Peyer's patch (tissue), 4 donors: ENCODE measurements at regions not wholly inside any gene's neighbourhood (a gene's known extent, or its start where the extent isn't known, plus 50 kb on each side); places are given as distances from the start of the nearest gene placed in this dataset.
"Not testable (repeated sequence)": the region's sequence is repeated elsewhere in the genome, so short reads cannot be mapped to it uniquely, and the experiment has no call there.

Source experiments
- DNase-seq, 3 donors: peaks; one replicate each; pipeline ENCODE4 v3.0.0-alpha.2; 2017 to 2019
- H3K27ac ChIP-seq, 4 donors: fragments of 200-600 bp; sonication (generic); one replicate each; pipeline ENCODE4 v1.5.1; 2016 to 2019
- H3K27me3 ChIP-seq, 2 donors: fragments of 200-600 bp; sonication (generic); one replicate each; pipeline ENCODE4 v1.5.1; 2019
- H3K36me3 ChIP-seq, 3 donors: fragments of 200-600 bp; sonication (generic); one replicate each; pipeline ENCODE4 v1.5.1; 2016 to 2019
- H3K4me1 ChIP-seq, 4 donors: fragments of 200-600 bp; sonication (generic); one replicate each; pipeline ENCODE4 v1.5.1; 2016 to 2019
- H3K4me3 ChIP-seq, 4 donors: fragments of 200-600 bp; sonication (generic); 1 replicate in 3 of 4; 2 replicates in 1 of 4; pipeline ENCODE4 v1.5.1; 2016 to 2019; ENCODE audit warnings: mild to moderate bottlenecking in 1 of 4
- H3K9me3 ChIP-seq, 4 donors: fragments of 200-600 bp; sonication (generic); one replicate each; pipeline ENCODE4 v1.5.1; 2016 to 2019; ENCODE audit warnings: mild to moderate bottlenecking in 1 of 4
- POLR2A ChIP-seq, 2 donors: fragments of 450-650 bp; IDR thresholded peaks; one replicate each; pipeline ENCODE4 v1.5.1; 2017; ENCODE audit warnings: antibody characterized with exemption in 2 of 2, mild to moderate bottlenecking in 2 of 2, moderate library complexity in 2 of 2
- TF ChIP-seq, protein P1 (sequence below), 6 experiments: fragments of 450-650 bp in 4 of 6; fragments of 200-600 bp in 2 of 6; sonication (generic) in 1 of 6; IDR thresholded peaks; one replicate each; pipeline ENCODE4 v1.5.1; 2017 to 2019; ENCODE audit warnings: antibody characterized with exemption in 6 of 6, mild to moderate bottlenecking in 3 of 6, moderate library complexity in 1 of 6

DNA sequence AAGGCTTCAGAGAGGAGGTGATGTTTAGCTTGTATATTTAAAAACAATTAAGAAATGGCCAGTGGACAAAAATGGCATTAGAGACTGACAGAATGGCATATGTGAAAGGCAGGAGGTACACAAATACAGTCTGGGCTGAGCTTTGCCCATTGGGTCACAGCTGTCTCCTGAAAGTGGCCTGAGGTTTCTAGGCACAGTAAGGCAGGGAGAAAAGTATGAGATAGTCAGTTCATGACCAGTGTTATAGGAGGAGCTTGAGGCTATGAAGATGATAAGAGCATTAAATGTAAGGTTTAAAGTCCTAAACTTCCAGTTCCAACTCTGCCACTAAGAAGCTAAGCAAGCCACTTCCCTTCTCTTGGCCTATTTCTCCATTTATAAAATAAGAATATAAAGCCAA is 111.2 kb upstream of the SETMAR start:
- no peaks in the 10 kb centered on the region for H3K36me3 ChIP-seq
- no peak overlapping the region for H3K4me3 ChIP-seq
- TF ChIP-seq, protein P1, sequence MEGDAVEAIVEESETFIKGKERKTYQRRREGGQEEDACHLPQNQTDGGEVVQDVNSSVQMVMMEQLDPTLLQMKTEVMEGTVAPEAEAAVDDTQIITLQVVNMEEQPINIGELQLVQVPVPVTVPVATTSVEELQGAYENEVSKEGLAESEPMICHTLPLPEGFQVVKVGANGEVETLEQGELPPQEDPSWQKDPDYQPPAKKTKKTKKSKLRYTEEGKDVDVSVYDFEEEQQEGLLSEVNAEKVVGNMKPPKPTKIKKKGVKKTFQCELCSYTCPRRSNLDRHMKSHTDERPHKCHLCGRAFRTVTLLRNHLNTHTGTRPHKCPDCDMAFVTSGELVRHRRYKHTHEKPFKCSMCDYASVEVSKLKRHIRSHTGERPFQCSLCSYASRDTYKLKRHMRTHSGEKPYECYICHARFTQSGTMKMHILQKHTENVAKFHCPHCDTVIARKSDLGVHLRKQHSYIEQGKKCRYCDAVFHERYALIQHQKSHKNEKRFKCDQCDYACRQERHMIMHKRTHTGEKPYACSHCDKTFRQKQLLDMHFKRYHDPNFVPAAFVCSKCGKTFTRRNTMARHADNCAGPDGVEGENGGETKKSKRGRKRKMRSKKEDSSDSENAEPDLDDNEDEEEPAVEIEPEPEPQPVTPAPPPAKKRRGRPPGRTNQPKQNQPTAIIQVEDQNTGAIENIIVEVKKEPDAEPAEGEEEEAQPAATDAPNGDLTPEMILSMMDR (IDR thresholded peaks at IDR 0.05): no peak
- TF ChIP-seq POLR2A (IDR thresholded peaks at IDR 0.05): no peak
- no peak for DNase-seq
- no peak overlapping the region for H3K27ac ChIP-seq
- H3K9me3 ChIP-seq: peaks cover 0 to 2% (median 0%) of the 10 kb centered on the region in 4 donors
- H3K4me1 ChIP-seq: no peaks in the 10 kb centered on the region
- no peaks in the 10 kb centered on the region for H3K27me3 ChIP-seq

DNA sequence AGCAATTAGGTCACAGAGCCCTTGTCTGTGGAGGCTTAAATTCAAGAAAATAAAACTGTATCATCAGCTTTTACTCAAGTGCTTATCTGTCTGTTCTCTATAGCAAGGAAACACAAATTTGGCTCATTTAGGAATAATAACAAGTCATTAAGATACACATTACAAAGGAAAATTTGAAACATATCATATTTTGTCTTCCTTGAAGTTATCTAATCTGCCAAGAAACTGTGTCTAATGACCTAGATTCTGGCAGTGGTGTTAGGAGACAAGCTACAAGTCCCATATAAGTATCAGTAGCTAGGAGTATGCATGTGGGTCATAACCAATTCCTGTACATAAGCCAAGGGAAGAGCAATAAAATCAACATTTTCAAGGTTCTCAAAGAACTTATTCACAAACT is 108.2 kb upstream of the SETMAR start:
- Histone ChIP-seq H3K27me3 (no peaks in the 10 kb centered on the region), H3K4me3 (no peak overlapping the region), H3K27ac (no peak overlapping the region), H3K4me1 (no peaks in the 10 kb centered on the region), H3K36me3 (no peaks in the 10 kb centered on the region), H3K9me3 (peaks cover 0 to 2% (median 0%) of the 10 kb centered on the region in 4 donors)
- TF ChIP-seq, protein P1 (IDR thresholded peaks at IDR 0.05): no peak
- no peak for TF ChIP-seq POLR2A (IDR thresholded peaks at IDR 0.05)
- no peak for DNase-seq

DNA sequence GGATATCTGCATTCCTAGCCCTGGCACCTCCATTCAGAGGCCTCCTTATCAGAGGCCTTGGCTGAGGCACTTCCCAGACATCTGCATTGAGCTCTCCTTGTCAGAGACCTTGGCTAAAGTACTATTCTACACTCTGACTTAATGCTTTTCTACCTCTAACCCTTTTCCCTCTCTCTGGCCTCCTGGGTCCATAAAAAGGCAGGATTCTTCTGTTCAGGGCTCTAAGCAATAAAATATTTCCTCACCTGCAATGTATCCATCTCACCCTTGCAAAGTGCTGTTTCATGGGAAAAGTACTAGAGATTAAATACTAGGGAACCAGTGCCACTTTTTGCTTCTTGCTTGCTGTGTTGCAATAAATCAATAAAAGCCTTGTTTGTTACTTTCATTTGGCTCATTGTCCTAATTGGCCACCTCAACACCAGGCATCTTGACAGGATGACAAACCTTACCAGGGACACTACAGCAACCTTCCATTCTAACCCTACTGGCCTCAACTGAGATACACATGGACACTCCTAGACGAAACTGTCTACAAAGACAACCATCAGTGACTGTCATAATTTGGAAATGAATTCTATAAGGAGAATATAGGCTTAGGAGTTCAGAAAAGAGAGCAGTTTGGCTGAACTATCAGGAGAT is 106.5 kb upstream of the SETMAR start:
- no peaks in the 10 kb centered on the region for H3K4me1 ChIP-seq
- TF ChIP-seq POLR2A (IDR thresholded peaks at IDR 0.05): no peak
- TF ChIP-seq, protein P1 (IDR thresholded peaks at IDR 0.05): no peak
- DNase-seq: no peak
- no peaks in the 10 kb centered on the region for H3K27me3 ChIP-seq
- peaks cover 0 to 2% (median 0%) of the 10 kb centered on the region in 4 donors for H3K9me3 ChIP-seq
- H3K27ac ChIP-seq: no peak overlapping the region
- no peaks in the 10 kb centered on the region for H3K36me3 ChIP-seq
- H3K4me3 ChIP-seq: no peak overlapping the region

DNA sequence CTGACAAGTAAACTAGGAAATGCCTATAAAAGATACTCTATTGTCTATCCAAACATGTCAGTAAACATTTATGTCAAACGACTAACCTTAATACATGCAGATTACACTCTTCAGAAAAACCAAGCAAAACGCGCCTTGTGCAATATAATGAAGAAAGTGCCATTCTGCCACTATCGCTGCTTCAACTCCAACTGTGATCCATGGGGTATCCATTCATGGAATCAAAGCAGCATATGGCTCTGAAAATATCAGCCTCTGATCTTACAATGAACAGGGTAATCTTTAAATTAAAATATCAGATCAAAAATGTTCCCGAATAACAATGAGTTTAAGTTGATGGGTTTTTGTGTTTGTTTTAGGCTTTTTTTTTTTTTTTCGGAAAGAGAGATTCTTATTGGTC is 105.5 kb upstream of the SETMAR start:
- no peaks in the 10 kb centered on the region for H3K27me3 ChIP-seq
- H3K4me1 ChIP-seq: no peaks in the 10 kb centered on the region
- no peaks in the 10 kb centered on the region for H3K36me3 ChIP-seq
- no peak for DNase-seq
- TF ChIP-seq, protein P1 (IDR thresholded peaks at IDR 0.05): no peak
- no peak for TF ChIP-seq POLR2A (IDR thresholded peaks at IDR 0.05)
- H3K27ac ChIP-seq: no peak overlapping the region
- no peaks in the 10 kb centered on the region for H3K9me3 ChIP-seq
- H3K4me3 ChIP-seq: no peak overlapping the region

DNA sequence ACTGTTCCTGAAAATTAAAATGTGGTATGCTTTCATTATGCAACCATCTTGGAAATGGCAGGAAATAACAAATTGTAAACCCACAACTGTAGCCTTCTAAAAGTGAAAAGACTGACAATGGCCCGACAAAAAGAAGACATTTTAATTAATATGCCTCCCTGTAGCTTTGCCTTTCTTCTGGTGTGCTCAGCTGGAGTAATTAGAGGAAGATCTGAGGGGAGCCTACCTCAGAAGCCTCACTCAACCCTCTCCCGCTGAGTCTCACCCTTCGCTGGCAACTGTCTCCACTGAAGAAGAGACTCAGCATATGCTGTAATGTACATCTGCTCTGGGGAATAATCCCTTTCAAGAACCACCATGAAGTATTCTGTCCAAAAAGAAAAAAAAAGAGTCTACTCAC is 104.7 kb upstream of the SETMAR start:
- H3K27me3 ChIP-seq: no peaks in the 10 kb centered on the region
- no peaks in the 10 kb centered on the region for H3K9me3 ChIP-seq
- DNase-seq: no peak
- H3K4me3 ChIP-seq: no peak overlapping the region
- TF ChIP-seq, protein P1 (IDR thresholded peaks at IDR 0.05): no peak
- TF ChIP-seq POLR2A (IDR thresholded peaks at IDR 0.05): no peak
- H3K4me1 ChIP-seq: no peaks in the 10 kb centered on the region
- no peak overlapping the region for H3K27ac ChIP-seq
- no peaks in the 10 kb centered on the region for H3K36me3 ChIP-seq

GRCh38 chr3:4204776-4205175 is 98.4 kb upstream of the SETMAR start:
- not testable (repeated sequence) for H3K27me3 ChIP-seq, H3K9me3 ChIP-seq, H3K4me1 ChIP-seq, H3K4me3 ChIP-seq, H3K27ac ChIP-seq, DNase-seq, H3K36me3 ChIP-seq
